WERI-Rb-1 (cell line): ENCODE measurements at regions not wholly inside any gene's neighbourhood (a gene's known extent, or its start where the extent isn't known, plus 50 kb on each side); places are given as distances from the start of the nearest gene placed in this dataset.

Source experiments
- DNase-seq: peaks from one replicate; pipeline ENCODE4 v3.0.0-alpha.2; 2020
- H3K27ac ChIP-seq: fragments of 250-450 bp; sonication (Bioruptor Pico); 2 replicates; pipeline ENCODE4 v1.5.1; 2020; ENCODE audit warnings: mild to moderate bottlenecking, moderate library complexity
- H3K27me3 ChIP-seq: fragments of 250-450 bp; sonication (Bioruptor Pico); 2 replicates; pipeline ENCODE4 v1.5.1; 2021; ENCODE audit warnings: mild to moderate bottlenecking, low read depth, moderate library complexity; ENCODE audit not compliant: insufficient read depth, severe bottlenecking
- H3K36me3 ChIP-seq: fragments of 250-450 bp; sonication (Bioruptor Pico); 2 replicates; pipeline ENCODE4 v1.5.1; 2020; ENCODE audit warnings: mild to moderate bottlenecking, moderate library complexity
- H3K4me3 ChIP-seq: 2 replicates; pipeline ENCODE4 v1.5.1; 2011; ENCODE audit warnings: low read depth, mild to moderate bottlenecking, control low read depth, low read length
- H3K9me3 ChIP-seq: fragments of 250-450 bp; sonication (Bioruptor Pico); 2 replicates; pipeline ENCODE4 v1.5.1; 2021; ENCODE audit warnings: mild to moderate bottlenecking, moderate library complexity; ENCODE audit not compliant: severe bottlenecking
- CTCF ChIP-seq: IDR thresholded peaks from 2 replicates; pipeline ENCODE4 v1.5.1; 2011; ENCODE audit warnings: low read depth, mild to moderate bottlenecking, control low read depth, inconsistent platforms, low read length

- Histone ChIP-seq H3K27me3 (no peaks in the 10 kb centered on the region), H3K27ac (peak overlapping the region; percentile 23; the same call in 1 of the 2 replicates), H3K4me3 (no peak overlapping the region), H3K9me3 (peaks cover 6% of the 10 kb centered on the region), H3K36me3 (no peaks in the 10 kb centered on the region)
- no peak for TF ChIP-seq CTCF
- peak; percentile 66 for DNase-seq
Observed at GRCh38 chr21:40985370-40985769, 138.4 kb upstream of the DSCAM start.

- no peak overlapping the region for H3K4me3 ChIP-seq
- H3K27ac ChIP-seq = no peak overlapping the region
- no peaks in the 10 kb centered on the region for H3K27me3 ChIP-seq
- no peaks in the 10 kb centered on the region for H3K9me3 ChIP-seq
- no peak for TF ChIP-seq CTCF
- no peak for DNase-seq
- no peaks in the 10 kb centered on the region for H3K36me3 ChIP-seq
Observed at GRCh38 chr21:40990366-40990765, 143.4 kb upstream of the DSCAM start.

DNA sequence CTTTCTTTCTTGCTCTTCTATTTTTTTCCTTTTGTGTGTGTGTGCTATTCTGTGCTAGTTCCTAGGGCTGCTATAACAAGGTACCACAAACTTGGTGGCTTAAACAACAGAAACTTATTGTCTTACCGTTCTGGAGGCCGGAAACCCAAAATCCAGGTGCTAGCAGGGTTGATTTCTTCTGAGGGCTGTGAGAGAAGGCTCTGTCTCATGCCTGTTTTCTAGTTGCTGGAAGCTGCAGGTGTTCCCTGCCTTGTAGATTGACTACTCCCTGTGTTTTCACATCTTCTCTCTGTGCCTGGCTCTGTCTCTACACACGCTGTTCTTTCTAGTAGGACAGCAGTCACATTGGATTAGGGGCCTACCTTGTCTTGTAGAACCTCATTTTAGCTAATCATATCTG is 150.9 kb upstream of the DSCAM start:
- H3K27ac ChIP-seq = no peak overlapping the region
- TF ChIP-seq CTCF = no peak
- H3K27me3 ChIP-seq = no peaks in the 10 kb centered on the region
- H3K9me3 ChIP-seq = peaks cover 6% of the 10 kb centered on the region
- no peaks in the 10 kb centered on the region for H3K36me3 ChIP-seq
- no peak for DNase-seq
- H3K4me3 ChIP-seq = no peak overlapping the region

DNA sequence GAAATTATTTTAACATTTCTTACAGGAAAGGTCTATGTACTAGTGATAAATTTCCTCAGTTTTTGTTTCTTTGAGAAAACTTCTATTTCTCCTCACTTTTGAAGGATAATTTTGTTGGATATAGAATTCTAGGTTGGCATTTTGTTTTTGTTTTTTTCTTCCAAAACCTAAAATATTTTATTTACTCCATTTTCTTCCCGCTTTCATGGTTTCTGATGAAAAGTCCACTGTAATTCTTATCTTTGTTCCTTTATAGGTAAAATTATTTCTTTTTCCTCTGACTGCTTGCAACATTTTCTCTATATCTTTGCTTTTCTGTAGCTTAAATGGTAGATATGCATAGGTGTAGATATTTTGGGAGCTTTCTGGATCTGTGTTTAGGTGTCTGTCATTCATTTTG is 153.9 kb upstream of the DSCAM start:
- Histone ChIP-seq H3K4me3 (no peak overlapping the region), H3K36me3 (no peaks in the 10 kb centered on the region), H3K27me3 (no peaks in the 10 kb centered on the region), H3K27ac (no peak overlapping the region), H3K9me3 (peaks cover 6% of the 10 kb centered on the region)
- TF ChIP-seq CTCF = no peak
- DNase-seq = no peak

DNA sequence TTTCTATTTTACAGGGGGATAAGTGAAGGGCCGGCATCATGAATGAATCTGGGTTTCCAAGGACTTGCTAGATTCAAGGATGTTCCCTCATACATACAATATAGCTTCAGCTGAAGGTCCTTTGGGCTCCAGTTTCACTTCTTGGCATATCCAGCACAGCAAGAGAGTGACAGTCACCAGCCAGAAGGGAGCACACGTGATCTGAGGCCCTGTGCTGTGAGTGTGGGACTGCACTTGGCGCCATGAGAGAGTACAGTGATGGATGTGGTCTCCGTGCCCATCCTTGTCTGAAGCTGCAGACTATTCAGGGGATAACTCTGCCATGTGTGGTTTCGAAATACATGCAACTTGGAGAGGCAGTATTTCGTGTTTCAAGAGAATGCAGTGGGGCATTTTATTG is 159.7 kb upstream of the DSCAM start:
- TF ChIP-seq CTCF = no peak
- no peak overlapping the region for H3K4me3 ChIP-seq
- H3K9me3 ChIP-seq = no peaks in the 10 kb centered on the region
- no peaks in the 10 kb centered on the region for H3K27me3 ChIP-seq
- no peak overlapping the region for H3K27ac ChIP-seq
- no peaks in the 10 kb centered on the region for H3K36me3 ChIP-seq
- no peak for DNase-seq

GRCh38 chr21:41008351-41008750 is 159.6 kb upstream of the BACE2 start:
- no peak for TF ChIP-seq CTCF
- no peak overlapping the region for H3K4me3 ChIP-seq
- H3K36me3 ChIP-seq = no peaks in the 10 kb centered on the region
- H3K27me3 ChIP-seq = no peaks in the 10 kb centered on the region
- H3K9me3 ChIP-seq = no peaks in the 10 kb centered on the region
- H3K27ac ChIP-seq = no peak overlapping the region
- no peak for DNase-seq
